PC-9 (cell line): ENCODE measurements at regions not wholly inside any gene's neighbourhood (a gene's known extent, or its start where the extent isn't known, plus 50 kb on each side); places are given as distances from the start of the nearest gene placed in this dataset.

Source experiments
- BruUV-seq: library from RNA; stranded (reverse); fragments of 400-500 nt; replicated peaks from 2 replicates; lab custom pipeline; 2021; lab: Mats Ljungman, UMichigan
- CTCF ChIA-PET: fragments of 300-600 bp; sonication (Branson Sonifier 250); formaldehyde crosslinking; loops from one replicate; lab custom pipeline; 2022; ENCODE audit warnings: antibody characterized with exemption; lab: Charles Lee
- POLR2A ChIA-PET: fragments of 300-600 bp; sonication (Branson Sonifier 250); formaldehyde crosslinking; loops from one replicate; lab custom pipeline; 2022; ENCODE audit warnings: antibody characterized with exemption; ENCODE audit not compliant: unreplicated experiment; lab: Charles Lee
- DNase-seq, 2 experiments: peaks; one replicate each; pipeline versions ENCODE4 v3.0.0 to v3.0.0-alpha.2; 2015 to 2022; ENCODE audit warnings: mixed read lengths in 1 of 2
- H2AFZ ChIP-seq: fragments of 200-600 bp; sonication (generic); 2 replicates; pipeline ENCODE4 v1.8.1; 2017; ENCODE audit warnings: antibody characterized with exemption
- H3F3A ChIP-seq: fragments of 200-600 bp; sonication (generic); 2 replicates; pipeline ENCODE4 v1.8.1; 2017; ENCODE audit warnings: antibody characterized with exemption, mild to moderate bottlenecking, low read depth; ENCODE audit not compliant: insufficient read depth
- H3K27ac ChIP-seq: fragments of 200-600 bp; sonication (generic); 2 replicates; pipeline ENCODE4 v1.6.1; 2016; ENCODE audit warnings: mixed run types
- H3K27me3 ChIP-seq: fragments of 200-600 bp; sonication (generic); 2 replicates; pipeline ENCODE4 v1.6.1; 2016; ENCODE audit warnings: low read depth, mixed run types; ENCODE audit not compliant: insufficient read depth
- H3K36me3 ChIP-seq: fragments of 200-600 bp; sonication (generic); 2 replicates; pipeline ENCODE4 v1.6.1; 2016; ENCODE audit warnings: low read depth, mixed run types
- H3K4me1 ChIP-seq: fragments of 200-600 bp; sonication (generic); replicated peaks from 2 replicates; pipeline ENCODE4 v1.6.1; 2016; ENCODE audit warnings: mixed run types; ENCODE audit not compliant: insufficient read depth
- H3K4me2 ChIP-seq: fragments of 200-600 bp; sonication (generic); 2 replicates; pipeline ENCODE4 v1.6.1; 2017; ENCODE audit warnings: mixed run types
- H3K4me3 ChIP-seq: fragments of 200-600 bp; sonication (generic); 2 replicates; pipeline ENCODE4 v1.6.1; 2016; ENCODE audit warnings: mixed run types
- H3K79me2 ChIP-seq: fragments of 200-600 bp; sonication (generic); 2 replicates; pipeline ENCODE4 v1.6.1; 2017; ENCODE audit warnings: low read depth, mixed run types
- H3K9me2 ChIP-seq: fragments of 200-600 bp; sonication (generic); 2 replicates; pipeline ENCODE4 v1.8.1; 2017; ENCODE audit warnings: mild to moderate bottlenecking; ENCODE audit not compliant: insufficient read depth
- H3K9me3 ChIP-seq: fragments of 200-600 bp; sonication (generic); 2 replicates; pipeline ENCODE4 v1.8.1; 2016; ENCODE audit warnings: low read depth; ENCODE audit not compliant: insufficient read depth
- H4K20me1 ChIP-seq: fragments of 200-600 bp; sonication (generic); 2 replicates; pipeline ENCODE4 v1.8.1; 2017; ENCODE audit not compliant: insufficient read depth
- CTCF ChIP-seq: fragments of 200-600 bp; sonication (generic); conservative IDR thresholded peaks from 2 replicates; pipeline ENCODE4 v1.6.1; 2017; ENCODE audit warnings: mixed run types, antibody characterized with exemption, mild to moderate bottlenecking, moderate library complexity
- EZH2 ChIP-seq: fragments of 200-600 bp; sonication (generic); IDR thresholded peaks from 2 replicates; pipeline ENCODE4 v1.8.0; 2017; ENCODE audit warnings: antibody characterized with exemption, low read depth
- intact Hi-C: fragments of 100-400 bp; cut with micrococcal nuclease; formaldehyde crosslinking; loops from one replicate; pipeline ENCODE4 v1.10.0; 2022; ENCODE audit not compliant: unreplicated experiment

GRCh38 chr3:94256888-94257813 is 194.3 kb downstream of the NSUN3 start:
- CTCF ChIA-PET, result no interaction called here
- H3K27ac ChIP-seq, result no peak overlapping the region
- no peaks in the 10 kb centered on the region for H3K27me3 ChIP-seq
- no peaks in the 10 kb centered on the region for H4K20me1 ChIP-seq
- no peaks in the 10 kb centered on the region for H3F3A ChIP-seq
- no peak overlapping the region for H3K4me3 ChIP-seq
- no peaks in the 10 kb centered on the region for H3K4me1 ChIP-seq
- no peaks in the 10 kb centered on the region for H3K36me3 ChIP-seq
- POLR2A ChIA-PET, result no interaction called here
- no peak for DNase-seq
- H3K4me2 ChIP-seq, result no peak overlapping the region
- no TSS peak for BruUV-seq
- intact Hi-C loops, result no loop called here
- TF ChIP-seq CTCF, result no peak
- no peak for TF ChIP-seq EZH2
- no peaks in the 10 kb centered on the region for H3K79me2 ChIP-seq
- no peaks in the 10 kb centered on the region for H3K9me3 ChIP-seq
- no peaks in the 10 kb centered on the region; the same call in 1 of the 2 replicates for H3K9me2 ChIP-seq
- H2AFZ ChIP-seq, result no peak overlapping the region

GRCh38 chr3:94258851-94259250 is 196.0 kb downstream of the NSUN3 start:
- no peaks in the 10 kb centered on the region for H3K27me3 ChIP-seq
- no peaks in the 10 kb centered on the region for H3K79me2 ChIP-seq
- no peaks in the 10 kb centered on the region for H3K9me3 ChIP-seq
- TF ChIP-seq CTCF (no peak), EZH2 (no peak)
- intact Hi-C loops, result no loop called here
- no peak overlapping the region for H3K27ac ChIP-seq
- no peak overlapping the region for H3K4me2 ChIP-seq
- ChIA-PET CTCF (no interaction called here), POLR2A (no interaction called here)
- H3K9me2 ChIP-seq, result no peaks in the 10 kb centered on the region; the same call in 1 of the 2 replicates
- H4K20me1 ChIP-seq, result no peaks in the 10 kb centered on the region
- BruUV-seq, result no TSS peak
- no peaks in the 10 kb centered on the region for H3K36me3 ChIP-seq
- no peak overlapping the region for H3K4me3 ChIP-seq
- no peak overlapping the region for H2AFZ ChIP-seq
- no peaks in the 10 kb centered on the region for H3K4me1 ChIP-seq
- no peaks in the 10 kb centered on the region for H3F3A ChIP-seq
- DNase-seq, result no peak

- POLR2A ChIA-PET, result no interaction called here
- Histone ChIP-seq H3K9me3 (no peaks in the 10 kb centered on the region), H3K4me1 (no peaks in the 10 kb centered on the region), H4K20me1 (no peaks in the 10 kb centered on the region), H3K4me3 (no peak overlapping the region), H3K4me2 (no peak overlapping the region), H3K27ac (no peak overlapping the region), H2AFZ (no peak overlapping the region), H3K36me3 (no peaks in the 10 kb centered on the region), H3F3A (no peaks in the 10 kb centered on the region), H3K27me3 (no peaks in the 10 kb centered on the region), H3K79me2 (no peaks in the 10 kb centered on the region), H3K9me2 (no peaks in the 10 kb centered on the region; the same call in 1 of the 2 replicates)
- intact Hi-C loops, result no loop called here
- no TSS peak for BruUV-seq
- TF ChIP-seq EZH2 (no peak), CTCF (no peak)
- CTCF ChIA-PET, result no interaction called here
- DNase-seq, result no peak
Measured at GRCh38 chr3:94259291-94259690, 196.4 kb downstream of the NSUN3 start.
